GM18499 (cell line): ENCODE measurements at regions not wholly inside any gene's neighbourhood (a gene's known extent, or its start where the extent isn't known, plus 50 kb on each side); places are given as distances from the start of the nearest gene placed in this dataset.

Experiments used
- ATAC-seq: cut with Tn5 transposase; IDR thresholded peaks from one replicate; pipeline ENCODE4 v1.9.1; 2021; ENCODE audit warnings: moderate number of reproducible peaks; ENCODE audit not compliant: insufficient read depth, unreplicated experiment

DNA sequence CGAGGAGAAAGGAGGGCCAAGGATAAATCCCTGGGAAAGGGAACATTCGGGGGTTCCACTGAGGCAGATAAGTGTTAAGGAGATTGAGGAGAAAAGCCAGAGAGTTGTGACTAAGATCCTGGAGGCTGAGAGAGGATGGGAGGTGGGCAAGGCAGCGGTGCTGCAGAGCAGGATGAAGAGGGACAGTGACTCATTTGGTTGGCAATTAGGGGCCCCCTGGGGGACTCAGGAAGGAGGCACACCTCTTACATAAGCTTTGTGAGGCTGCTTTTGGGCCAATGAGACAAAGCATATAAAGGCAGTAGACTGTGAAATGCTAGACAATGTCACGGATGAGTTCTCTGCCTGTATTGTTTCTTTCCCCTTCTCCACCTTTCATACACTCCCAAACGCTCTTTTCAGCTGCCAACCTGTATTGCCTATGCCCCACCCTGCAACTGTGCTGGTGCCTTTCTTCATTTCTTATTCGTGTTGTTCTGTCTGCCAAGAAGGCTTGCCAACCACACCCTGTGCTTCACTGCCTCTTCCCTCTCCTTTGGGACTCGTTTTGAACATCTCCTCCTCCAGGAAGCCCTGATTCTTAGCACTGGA, 246.8 kb upstream of the KIRREL3 start:
- ATAC-seq = no peak

DNA sequence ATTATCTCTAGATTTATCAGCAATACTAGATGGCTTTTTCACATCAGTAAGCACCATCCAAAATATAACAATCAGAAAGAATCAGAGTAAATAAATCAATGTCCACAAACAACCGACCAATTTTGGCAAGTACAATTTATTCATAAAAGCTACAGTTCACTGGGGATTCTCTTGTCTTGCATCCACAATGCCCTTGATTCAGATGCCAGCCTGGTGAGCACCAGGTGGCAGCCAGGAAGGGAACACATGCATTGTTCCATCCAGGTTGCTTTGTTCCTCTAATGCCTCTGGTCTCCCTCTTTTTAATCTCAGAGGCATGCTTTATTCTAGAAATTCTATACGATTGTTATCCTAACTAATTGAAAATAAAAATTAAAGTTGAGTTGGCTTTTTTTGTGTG, 242.1 kb upstream of the KIRREL3 start:
- no peak for ATAC-seq

DNA sequence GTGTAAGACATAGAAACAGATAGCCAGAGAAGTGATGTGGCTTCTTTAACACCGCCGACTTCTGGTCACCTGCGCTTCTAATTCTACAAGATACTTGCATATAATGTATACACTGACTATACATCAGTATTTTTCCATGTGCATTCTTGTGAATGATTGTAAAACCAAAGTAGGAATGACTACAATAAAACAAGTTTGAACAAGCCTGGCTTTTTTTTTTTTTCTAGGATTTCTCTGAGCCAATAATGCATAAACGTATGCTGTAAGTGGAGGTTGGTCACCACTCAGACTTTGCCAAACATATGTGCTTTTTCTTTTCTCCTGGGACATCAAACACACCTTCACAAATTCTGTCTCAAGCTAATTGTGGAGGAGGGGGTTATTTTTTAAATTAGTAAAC, 237.8 kb upstream of the KIRREL3 start:
- no peak for ATAC-seq

DNA sequence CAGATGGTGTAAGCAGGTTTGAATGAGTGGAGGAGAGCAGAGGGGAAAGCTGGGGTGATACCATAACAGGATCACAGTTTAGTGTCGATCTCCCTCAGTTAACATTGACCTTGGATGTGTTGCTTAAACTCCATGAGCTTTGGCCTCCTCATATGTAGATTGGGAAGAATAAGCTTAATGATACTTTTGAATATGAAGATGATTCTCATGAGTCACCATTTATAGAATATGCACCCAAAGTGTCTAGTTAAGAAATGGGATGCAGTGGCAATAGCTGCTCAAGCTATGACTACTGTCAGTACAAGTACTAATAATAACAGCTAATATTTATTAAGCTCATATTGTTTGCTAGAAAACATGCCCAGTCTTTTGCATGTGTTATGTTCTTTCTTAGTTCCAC, 236.2 kb upstream of the KIRREL3 start:
- no peak for ATAC-seq

DNA sequence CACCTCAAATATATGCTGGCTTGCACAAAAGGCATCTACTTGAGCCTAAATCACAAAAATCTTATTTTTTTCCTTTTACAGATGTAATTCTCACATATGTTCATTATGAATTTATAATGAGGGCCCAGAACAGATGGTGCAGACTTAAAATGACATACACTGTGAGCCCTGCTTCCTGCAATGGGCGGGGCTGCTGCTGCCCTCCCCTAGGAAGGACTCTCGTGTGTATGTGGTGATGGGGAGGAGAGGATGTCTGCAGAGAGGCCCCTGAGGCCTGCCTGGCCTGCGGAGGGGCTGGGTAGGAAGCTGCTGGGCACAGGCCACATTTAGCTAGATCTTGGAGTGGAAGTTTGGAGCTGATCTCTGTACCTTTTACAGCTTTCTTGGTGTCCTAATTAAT, 233.4 kb upstream of the KIRREL3 start:
- ATAC-seq = no peak

DNA sequence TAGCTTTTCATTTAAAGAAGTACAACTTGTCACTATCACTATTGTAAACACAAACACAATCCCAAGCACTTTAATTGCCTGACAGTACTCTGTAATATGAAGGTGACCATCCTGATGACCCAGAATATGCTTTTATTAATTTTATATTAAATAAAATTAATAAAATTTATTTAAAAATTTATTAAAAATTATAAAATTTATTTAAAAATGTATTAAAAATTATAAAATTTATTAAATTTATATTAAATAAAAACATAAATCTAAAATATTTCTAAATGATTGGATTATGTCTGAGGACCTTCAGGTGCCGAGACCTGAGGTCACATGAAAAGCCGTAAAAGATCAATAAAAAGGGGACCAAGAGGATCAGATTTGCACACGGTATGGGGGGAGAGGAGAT, 229.8 kb upstream of the KIRREL3 start:
- ATAC-seq = no peak

DNA sequence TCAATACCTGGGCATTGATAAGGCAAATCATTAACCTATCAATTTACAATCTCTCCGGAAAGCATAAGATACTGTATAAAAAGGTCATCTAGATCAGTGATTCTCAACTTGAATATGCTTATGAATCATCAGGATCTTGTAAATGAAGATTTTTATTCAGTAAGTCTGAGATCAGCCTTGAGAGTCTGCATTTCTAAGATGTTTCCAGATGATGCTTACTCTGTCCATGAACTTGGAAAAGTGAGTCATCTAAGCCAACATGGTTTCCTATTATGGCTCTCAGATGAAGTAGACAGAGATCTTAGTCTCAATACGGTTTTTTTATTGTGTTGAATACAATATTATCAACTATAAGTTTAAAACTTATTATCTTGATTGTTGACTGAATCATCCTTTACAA, 226.4 kb upstream of the KIRREL3 start:
- ATAC-seq = no peak

DNA sequence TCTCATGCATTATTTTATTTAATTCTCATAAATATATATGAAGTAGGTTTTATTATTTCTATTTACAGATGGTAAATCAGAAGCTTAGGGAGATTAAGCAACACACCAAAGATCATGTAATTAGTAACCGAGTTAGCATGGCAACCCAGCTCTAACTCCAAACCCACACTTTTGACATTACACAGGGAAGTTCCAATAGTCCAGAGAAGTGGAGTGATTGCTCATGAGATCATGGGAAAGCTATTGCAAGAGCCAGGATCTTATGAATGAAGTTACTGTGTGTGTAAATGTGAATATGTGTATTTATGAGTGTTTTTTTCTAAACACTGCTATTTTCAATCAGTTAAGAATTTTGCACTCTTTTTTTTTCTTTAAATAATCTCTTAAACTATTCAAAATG, 225.8 kb upstream of the KIRREL3 start:
- ATAC-seq = no peak

DNA sequence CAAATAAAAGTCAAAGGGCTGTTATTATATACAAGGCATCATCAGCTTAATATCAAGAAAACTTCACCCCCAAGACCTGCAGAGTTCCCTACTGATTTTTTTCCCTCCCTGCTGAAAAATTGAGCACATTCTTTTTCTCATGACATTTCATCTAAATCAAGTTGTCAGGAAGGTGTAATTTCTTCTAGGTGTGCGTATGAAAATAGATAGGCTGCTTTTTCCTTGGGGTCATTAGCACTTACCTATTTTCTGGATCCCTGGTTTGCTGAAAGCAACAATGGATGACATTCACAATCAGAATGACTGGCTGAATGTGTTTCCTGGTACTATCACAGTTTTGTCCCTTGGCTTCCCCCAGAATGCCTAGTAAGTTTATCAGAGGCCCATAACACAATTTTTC, 225.0 kb upstream of the KIRREL3 start:
- no peak for ATAC-seq

DNA sequence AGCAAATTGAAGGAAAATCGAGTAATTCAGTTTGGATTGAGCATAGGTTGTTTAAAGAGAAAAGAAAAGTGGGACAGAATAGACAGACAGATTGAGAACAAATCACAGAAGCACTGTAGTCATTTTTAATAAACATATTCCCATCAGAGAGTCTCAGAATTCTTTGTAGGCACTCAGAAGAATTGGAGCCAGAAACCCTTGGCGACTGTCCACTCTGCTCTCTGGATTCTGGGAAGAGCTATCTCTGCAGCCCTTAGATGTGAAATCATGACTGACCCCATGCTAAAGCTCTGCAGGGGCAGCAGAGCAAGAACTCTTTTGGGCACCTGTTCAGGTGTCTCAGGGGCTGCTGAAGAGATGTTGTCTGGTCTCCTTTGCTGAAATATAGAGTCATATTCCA, 223.7 kb upstream of the KIRREL3 start:
- ATAC-seq = no peak

DNA sequence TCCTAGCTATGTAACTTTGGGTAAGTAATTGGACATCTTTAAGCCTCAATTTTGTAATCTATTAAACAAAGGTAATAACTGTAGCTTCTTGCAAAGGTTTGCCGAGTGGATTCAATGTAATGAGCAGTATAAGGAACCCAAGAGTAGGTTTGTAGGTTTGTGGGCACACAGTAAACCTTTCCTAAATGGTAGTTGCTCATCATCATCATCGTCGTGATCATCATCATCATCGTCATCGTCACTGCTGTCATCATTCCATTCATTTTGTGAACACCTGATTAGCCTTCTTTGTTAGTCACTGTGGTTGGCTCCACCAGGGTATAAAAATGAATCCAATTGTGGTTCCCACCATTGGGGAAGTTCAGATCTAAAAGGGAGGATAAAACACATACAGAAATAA, 223.1 kb upstream of the KIRREL3 start:
- no peak for ATAC-seq

DNA sequence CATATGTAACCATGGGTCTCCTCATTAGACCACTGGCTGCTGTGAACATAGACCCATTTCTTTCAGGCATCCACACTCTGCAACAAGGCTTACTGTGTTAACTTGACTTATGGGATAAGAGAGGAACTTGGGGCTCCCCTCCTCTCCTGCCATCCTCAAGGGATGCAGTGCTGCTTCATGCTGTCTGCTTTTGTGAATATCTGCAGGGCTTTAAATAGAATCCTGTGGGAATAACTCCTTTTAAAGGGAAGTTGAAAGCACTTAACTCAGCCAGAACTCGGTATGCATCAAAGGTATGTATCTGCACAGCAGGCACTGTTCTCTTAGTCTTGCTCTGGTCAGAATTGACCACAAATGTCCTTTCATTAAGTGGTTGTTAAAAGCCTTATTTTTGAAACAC, 222.5 kb upstream of the KIRREL3 start:
- no peak for ATAC-seq

DNA sequence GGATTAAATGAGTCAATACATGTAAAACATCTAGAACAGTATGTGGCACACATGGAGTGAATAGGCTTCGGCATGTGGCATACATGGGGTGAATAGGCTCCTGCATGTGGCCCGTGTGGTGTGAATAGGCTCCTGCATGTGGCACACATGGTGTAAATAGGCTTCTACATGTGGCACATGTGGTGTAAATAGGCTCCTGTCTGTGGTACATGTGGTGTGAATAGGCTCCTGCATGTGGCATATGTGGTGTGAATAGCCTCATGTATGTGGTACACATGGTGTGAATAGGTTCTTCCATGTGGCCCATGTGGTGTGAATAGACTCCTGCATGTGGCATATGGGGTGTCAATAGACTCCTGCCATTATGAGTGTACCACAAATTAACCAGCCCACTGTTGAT, 219.1 kb upstream of the KIRREL3 start:
- ATAC-seq = no peak

DNA sequence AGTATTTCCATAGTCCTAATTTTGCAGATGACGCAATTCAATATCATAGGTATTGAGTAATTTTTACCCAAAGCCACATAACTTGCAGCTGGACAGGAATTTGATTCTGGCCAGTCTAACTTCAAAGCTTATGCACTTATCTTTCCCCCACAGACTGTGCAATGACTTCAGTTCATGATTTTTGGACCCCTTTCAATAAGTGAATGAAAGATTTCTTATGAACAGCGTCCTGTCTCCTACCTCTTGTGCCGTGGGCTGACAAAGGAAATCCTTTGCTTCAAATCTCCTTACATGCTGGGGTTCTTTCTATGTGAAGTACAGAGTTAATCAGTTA, 217.7 kb upstream of the KIRREL3 start:
- ATAC-seq = no peak

DNA sequence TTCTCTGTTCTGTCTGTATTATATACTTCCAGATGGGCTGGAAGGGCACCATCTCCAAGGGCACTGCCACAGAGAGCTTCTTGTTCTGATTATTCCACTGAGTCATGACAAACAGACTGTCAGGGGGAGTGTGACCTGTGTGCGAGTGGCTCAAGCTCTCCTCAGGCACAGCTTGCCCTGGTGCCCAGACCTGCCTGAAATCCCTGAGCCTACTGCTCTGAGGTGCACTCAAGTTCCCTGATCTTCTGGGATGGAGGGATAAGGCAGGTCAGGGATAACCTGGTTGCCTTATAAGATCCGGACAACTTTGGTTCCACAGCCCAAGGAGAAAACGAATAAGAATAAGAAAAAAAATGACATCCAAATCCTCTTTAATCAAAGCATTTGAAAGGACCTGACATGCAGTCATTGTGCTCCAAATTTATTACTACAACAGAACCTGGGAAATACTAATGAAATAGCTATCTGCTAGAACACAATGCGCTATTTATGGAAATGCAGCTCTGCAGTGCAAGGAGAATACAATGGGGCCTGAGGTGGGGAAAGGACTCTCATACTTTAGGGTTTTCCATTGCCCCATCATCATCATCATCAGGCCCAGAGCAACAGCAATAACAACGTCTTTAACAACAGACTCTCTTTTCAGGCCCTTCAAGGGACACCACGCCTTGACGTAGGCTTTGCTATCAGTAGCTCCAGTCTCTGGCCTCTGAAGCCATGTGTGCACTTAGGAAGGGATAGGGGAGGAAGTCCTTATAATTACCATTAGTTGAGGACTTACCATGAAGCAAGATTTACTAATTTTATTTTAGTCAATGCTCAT, 217.1 kb upstream of the KIRREL3 start:
- ATAC-seq = no peak

DNA sequence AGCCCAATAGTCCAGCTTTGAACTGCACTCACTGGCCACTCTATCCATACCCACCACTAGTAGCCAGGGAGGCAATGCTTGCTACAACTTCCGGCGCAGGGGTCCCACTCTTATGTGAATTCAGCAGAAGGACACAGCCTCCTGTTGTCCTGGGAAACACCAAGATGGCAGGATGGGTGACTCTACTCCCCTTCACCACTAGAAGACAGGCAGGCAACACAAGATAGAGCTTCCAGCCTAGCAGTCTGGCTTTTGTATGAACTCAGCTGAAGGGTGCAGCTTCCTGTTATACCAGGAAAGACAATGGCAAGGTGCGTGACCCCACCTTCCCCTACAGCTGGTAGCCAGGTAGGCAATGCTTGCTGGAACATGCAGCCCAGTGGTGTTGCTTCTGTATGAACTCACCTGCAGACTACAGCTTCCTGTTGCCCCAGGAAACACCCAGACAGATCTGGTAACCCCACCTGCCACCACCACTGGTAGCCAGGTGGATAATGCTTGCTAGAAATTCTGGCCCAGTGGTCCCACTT, 205.2 kb upstream of the KIRREL3 start:
- ATAC-seq = no peak

DNA sequence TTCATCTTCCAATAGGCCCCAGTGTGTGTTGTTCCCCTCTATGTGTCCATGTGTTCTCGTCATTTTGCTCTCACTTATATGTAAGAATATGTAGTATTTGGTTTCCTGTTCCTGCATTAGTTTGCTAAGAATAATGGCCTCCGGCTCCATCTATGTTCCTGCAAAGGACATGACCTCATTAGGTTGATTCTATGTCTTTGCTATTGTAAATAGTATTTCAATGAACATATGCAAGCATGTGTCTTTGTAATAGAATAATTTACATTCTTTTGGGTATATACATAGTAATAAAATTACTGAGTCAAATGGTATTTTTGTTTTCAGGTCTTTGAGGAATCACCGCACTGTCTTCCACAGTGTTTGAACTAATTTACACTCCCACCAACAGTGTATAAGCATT, 202.9 kb upstream of the KIRREL3 start:
- no peak for ATAC-seq

DNA sequence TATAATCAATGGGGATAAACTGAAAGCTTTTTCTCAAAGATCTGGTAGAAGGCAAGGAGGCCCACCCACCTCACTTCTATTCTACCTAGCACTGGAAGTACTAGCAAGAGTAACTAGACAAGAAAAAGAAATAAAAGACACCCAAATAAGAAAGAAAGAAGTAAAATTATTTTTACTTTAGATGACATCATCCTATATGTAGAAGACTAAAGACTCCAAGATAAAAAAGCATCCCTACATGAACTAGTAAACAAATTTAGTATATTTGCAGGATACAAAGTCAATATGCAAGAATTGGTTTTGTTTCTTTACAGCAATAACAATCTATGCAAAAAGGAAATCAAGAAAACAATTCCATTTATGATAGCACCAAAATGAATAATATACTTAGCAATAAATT, 201.5 kb upstream of the KIRREL3 start:
- ATAC-seq = no peak

DNA sequence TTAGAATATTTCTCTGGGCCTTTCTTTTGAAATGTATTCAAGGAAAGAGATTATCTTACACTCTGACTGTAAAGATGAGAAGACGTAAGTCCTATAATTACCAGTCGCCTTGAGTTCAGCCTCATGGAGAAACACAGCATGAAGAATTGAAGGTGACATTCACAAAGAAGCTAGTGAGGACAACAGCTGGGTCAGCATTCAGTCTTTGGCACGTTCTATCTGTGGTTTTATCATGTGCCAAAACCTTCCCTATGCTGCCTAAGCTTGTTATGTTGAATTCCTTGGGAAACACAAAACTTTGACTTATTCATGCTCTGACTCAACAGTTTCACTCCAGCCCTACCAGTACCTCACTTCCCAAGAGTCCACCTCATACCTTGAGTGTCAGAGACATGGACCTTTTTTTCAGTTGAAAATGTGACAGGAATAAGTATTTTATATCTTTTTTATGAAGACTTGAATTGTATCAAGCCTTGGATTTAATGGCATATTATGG, 198.8 kb upstream of the KIRREL3 start:
- ATAC-seq = no peak

DNA sequence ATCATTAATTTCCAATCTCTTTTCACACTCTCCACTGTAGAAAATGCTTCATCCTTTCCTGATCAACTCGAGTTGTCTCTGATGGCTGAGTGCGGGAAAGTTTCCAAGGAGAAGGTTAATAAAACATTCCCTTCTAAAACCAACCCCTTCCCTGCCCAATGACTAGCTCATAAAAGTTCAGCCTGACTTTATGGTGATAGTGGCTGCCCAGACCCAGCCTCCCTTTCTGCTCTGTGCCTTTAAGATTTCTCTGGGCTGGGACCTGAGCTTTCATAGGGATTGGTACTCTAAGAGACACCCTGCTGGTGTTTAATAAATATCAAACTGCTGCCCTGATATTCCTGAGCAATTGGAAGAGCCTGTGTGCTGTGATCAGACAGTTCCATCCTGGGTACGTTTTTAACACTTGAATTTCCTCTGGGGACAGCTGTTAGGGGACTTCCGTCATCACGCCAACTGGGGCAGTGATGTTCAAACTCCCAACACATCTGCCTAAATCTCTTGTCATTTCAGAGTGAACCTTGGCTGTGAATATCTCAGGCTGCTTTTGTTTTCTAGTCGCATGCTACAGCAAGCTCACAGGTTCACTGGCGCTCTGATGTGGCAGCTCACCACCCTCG, 195.0 kb upstream of the KIRREL3 start:
- no peak for ATAC-seq

DNA sequence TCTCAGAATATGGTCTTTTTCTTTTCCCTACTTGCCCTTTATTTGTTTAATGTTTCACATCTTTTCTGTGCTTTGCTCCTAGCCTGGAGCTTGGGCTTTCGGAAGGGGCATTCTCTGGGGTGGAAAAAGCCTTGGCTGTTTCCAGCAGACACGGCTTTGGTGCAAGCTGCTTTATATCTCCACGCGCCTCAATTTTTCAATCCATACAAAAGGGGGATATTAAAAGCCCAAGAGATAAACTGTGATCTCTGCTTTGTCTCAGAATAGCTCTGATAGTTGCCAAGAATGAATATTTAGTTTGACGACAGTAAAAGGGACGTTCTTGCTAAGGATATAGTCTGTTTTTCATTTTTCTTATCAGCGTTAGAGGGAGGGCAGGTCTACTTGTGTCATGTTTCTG, 194.0 kb upstream of the KIRREL3 start:
- ATAC-seq = no peak

DNA sequence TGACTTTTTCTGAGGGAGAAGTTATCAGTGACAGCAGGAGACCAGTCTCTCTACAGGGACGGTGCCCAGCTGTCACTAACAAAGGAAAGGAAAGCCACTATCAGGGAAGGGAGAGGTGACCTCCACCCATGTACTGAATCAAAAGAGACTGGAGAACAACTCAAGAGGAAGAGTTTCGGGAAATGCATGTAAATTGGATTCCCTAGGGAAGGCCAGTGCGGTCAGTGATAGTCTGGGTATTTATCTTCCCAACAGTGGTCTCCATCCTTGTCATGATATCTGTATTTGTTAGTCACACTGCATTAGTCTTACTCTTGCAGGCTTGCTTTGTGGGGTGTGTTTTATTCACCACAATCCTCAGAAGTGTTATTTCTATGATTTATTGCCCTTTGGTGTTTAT, 193.4 kb upstream of the KIRREL3 start:
- no peak for ATAC-seq
